ENCODE measurements at regions not wholly inside any gene's neighbourhood (a gene's known extent, or its start where the extent isn't known, plus 50 kb on each side); places are given as distances from the start of the nearest gene placed in this dataset.

- TF ChIP-seq, protein P1, sequence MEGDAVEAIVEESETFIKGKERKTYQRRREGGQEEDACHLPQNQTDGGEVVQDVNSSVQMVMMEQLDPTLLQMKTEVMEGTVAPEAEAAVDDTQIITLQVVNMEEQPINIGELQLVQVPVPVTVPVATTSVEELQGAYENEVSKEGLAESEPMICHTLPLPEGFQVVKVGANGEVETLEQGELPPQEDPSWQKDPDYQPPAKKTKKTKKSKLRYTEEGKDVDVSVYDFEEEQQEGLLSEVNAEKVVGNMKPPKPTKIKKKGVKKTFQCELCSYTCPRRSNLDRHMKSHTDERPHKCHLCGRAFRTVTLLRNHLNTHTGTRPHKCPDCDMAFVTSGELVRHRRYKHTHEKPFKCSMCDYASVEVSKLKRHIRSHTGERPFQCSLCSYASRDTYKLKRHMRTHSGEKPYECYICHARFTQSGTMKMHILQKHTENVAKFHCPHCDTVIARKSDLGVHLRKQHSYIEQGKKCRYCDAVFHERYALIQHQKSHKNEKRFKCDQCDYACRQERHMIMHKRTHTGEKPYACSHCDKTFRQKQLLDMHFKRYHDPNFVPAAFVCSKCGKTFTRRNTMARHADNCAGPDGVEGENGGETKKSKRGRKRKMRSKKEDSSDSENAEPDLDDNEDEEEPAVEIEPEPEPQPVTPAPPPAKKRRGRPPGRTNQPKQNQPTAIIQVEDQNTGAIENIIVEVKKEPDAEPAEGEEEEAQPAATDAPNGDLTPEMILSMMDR (conservative IDR thresholded peaks at IDR 0.05 in 1 of 2, IDR thresholded peaks at IDR 0.05 in 1 of 2; ENCODE audit: extremely low read depth in 1 of 2, insufficient read depth in 1 of 2, low read depth in 1 of 2, low read length in 2 of 2): no peak
- TF ChIP-seq EZH2 (IDR thresholded peaks at IDR 0.05; ENCODE audit: borderline replicate concordance, low read length): no peak
Observed at GRCh38 chr9:108351571-108351970, 504.2 kb downstream of the ACTL7B start.
